Ovary (tissue), 3 donors: ENCODE measurements at regions not wholly inside any gene's neighbourhood (a gene's known extent, or its start where the extent isn't known, plus 50 kb on each side); places are given as distances from the start of the nearest gene placed in this dataset.

ENCODE experiments used
- POLR2A ChIP-seq: fragments of 450-650 bp; IDR thresholded peaks from one replicate; pipeline ENCODE4 v1.6.1; 2017; ENCODE audit warnings: antibody characterized with exemption, mild to moderate bottlenecking, moderate library complexity
- TF ChIP-seq, protein P1 (sequence below), 3 donors: fragments of 450-650 bp in 2 of 3; fragments of 200-600 bp in 1 of 3; IDR thresholded peaks; one replicate each; pipeline versions ENCODE4 v1.5.1 to v1.8.0; 2016 to 2022; ENCODE audit warnings: antibody characterized with exemption in 3 of 3, mild to moderate bottlenecking in 1 of 3
- donor health status: DM: no; HTN: no; CAD: no.

DNA sequence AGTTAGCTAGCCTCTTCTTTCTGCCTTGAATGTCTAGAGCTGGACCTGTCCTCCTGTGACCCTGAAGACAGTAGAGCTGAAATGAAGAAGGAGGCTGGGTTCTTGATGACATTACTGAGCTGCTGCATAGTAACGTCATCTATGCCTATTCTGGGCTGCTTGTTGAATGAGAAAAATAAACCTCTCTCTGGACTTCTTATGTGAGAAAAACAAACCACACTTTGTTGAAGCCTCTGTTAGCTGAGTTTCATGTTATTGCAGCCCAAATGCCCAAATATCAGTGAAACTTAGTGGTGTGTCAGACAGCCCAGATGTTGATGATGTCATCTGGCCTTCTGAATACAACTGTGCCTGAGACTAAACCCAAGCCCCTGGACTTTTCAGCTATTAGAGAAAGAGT is 67.0 kb upstream of the MAX start:
- TF ChIP-seq, protein P1, sequence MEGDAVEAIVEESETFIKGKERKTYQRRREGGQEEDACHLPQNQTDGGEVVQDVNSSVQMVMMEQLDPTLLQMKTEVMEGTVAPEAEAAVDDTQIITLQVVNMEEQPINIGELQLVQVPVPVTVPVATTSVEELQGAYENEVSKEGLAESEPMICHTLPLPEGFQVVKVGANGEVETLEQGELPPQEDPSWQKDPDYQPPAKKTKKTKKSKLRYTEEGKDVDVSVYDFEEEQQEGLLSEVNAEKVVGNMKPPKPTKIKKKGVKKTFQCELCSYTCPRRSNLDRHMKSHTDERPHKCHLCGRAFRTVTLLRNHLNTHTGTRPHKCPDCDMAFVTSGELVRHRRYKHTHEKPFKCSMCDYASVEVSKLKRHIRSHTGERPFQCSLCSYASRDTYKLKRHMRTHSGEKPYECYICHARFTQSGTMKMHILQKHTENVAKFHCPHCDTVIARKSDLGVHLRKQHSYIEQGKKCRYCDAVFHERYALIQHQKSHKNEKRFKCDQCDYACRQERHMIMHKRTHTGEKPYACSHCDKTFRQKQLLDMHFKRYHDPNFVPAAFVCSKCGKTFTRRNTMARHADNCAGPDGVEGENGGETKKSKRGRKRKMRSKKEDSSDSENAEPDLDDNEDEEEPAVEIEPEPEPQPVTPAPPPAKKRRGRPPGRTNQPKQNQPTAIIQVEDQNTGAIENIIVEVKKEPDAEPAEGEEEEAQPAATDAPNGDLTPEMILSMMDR (IDR thresholded peaks at IDR 0.05) = no peak
- TF ChIP-seq POLR2A = no peak
